ENCODE measurements at regions not wholly inside any gene's neighbourhood (a gene's known extent, or its start where the extent isn't known, plus 50 kb on each side); places are given as distances from the start of the nearest gene placed in this dataset.

GRCh38 chr2:192267484-192267883 lies 72.8 kb upstream of the TMEFF2 start:
- POLR2A ChIA-PET (ENCODE audit: low non-redundant PET) = interaction anchor here (0.6 kb wide), 1 partner anchor 1487 kb away, joined by 6 read pairs; no protein-coding TSS in a partner anchor
- TF ChIP-seq EZH2 (IDR thresholded peaks at IDR 0.05; ENCODE audit: borderline replicate concordance, low read depth, low read length, poor library complexity, severe bottlenecking) = no peak
- no peak for TF ChIP-seq CTCF (conservative IDR thresholded peaks at IDR 0.05; ENCODE audit: low read depth, low read length)
- H3K4me3 ChIP-seq (ENCODE audit: low read depth, low read length, poor library complexity, severe bottlenecking) = no peak overlapping the region
- H3K36me3 ChIP-seq (ENCODE audit: insufficient read depth, low read length, poor library complexity, severe bottlenecking) = no peaks in the 10 kb centered on the region
- BruUV-seq (replicated peaks) = no TSS peak
- no peaks in the 10 kb centered on the region for H3K27me3 ChIP-seq (replicated peaks; ENCODE audit: insufficient read depth, low read depth, low read length, poor library complexity)
- DNase-seq (ENCODE audit: low spot score) = peak; percentile 82
- H3K4me1 ChIP-seq (ENCODE audit: insufficient read depth, low read length, poor library complexity, severe bottlenecking) = peaks cover 15% of the 10 kb centered on the region
- intact Hi-C loops (cut with micrococcal nuclease; ENCODE audit: unreplicated experiment) = no loop called here
- CTCF ChIA-PET = no interaction called here
- peak overlapping the region; percentile 52 for H3K27ac ChIP-seq (ENCODE audit: low read depth, low read length, poor library complexity, severe bottlenecking)
- H3K9me3 ChIP-seq (ENCODE audit: low read depth, low read length, poor library complexity, severe bottlenecking) = no peaks in the 10 kb centered on the region

- H3K27me3 ChIP-seq (replicated peaks; ENCODE audit: insufficient read depth, low read depth, low read length, poor library complexity) = no peaks in the 10 kb centered on the region
- intact Hi-C loops (cut with micrococcal nuclease; ENCODE audit: unreplicated experiment) = no loop called here
- no peak for TF ChIP-seq CTCF (conservative IDR thresholded peaks at IDR 0.05; ENCODE audit: low read depth, low read length)
- no peak for TF ChIP-seq EZH2 (IDR thresholded peaks at IDR 0.05; ENCODE audit: borderline replicate concordance, low read depth, low read length, poor library complexity, severe bottlenecking)
- no peak for DNase-seq (ENCODE audit: low spot score)
- H3K4me3 ChIP-seq (ENCODE audit: low read depth, low read length, poor library complexity, severe bottlenecking) = no peak overlapping the region
- H3K36me3 ChIP-seq (ENCODE audit: insufficient read depth, low read length, poor library complexity, severe bottlenecking) = no peaks in the 10 kb centered on the region
- ChIA-PET CTCF (no interaction called here), POLR2A (ENCODE audit: low non-redundant PET) (no interaction called here)
- BruUV-seq (replicated peaks) = no TSS peak
- H3K4me1 ChIP-seq (ENCODE audit: insufficient read depth, low read length, poor library complexity, severe bottlenecking) = peaks cover 15% of the 10 kb centered on the region
- H3K27ac ChIP-seq (ENCODE audit: low read depth, low read length, poor library complexity, severe bottlenecking) = no peak overlapping the region
- no peaks in the 10 kb centered on the region for H3K9me3 ChIP-seq (ENCODE audit: low read depth, low read length, poor library complexity, severe bottlenecking)
Observed at GRCh38 chr2:192265751-192266150, 71.0 kb upstream of the TMEFF2 start.

GRCh38 chr2:192254444-192254843 lies 59.7 kb upstream of the TMEFF2 start:
- DNase-seq (ENCODE audit: low spot score) = peak; percentile 88
- Histone ChIP-seq H3K27me3 (replicated peaks; ENCODE audit: insufficient read depth, low read depth, low read length, poor library complexity) (no peaks in the 10 kb centered on the region), H3K4me3 (ENCODE audit: low read depth, low read length, poor library complexity, severe bottlenecking) (no peak overlapping the region), H3K4me1 (ENCODE audit: insufficient read depth, low read length, poor library complexity, severe bottlenecking) (peaks cover 32% of the 10 kb centered on the region), H3K36me3 (ENCODE audit: insufficient read depth, low read length, poor library complexity, severe bottlenecking) (no peaks in the 10 kb centered on the region), H3K27ac (ENCODE audit: low read depth, low read length, poor library complexity, severe bottlenecking) (peak overlapping the region; percentile 4), H3K9me3 (ENCODE audit: low read depth, low read length, poor library complexity, severe bottlenecking) (no peaks in the 10 kb centered on the region)
- ChIA-PET CTCF (no interaction called here), POLR2A (ENCODE audit: low non-redundant PET) (no interaction called here)
- TF ChIP-seq EZH2 (IDR thresholded peaks at IDR 0.05; ENCODE audit: borderline replicate concordance, low read depth, low read length, poor library complexity, severe bottlenecking) (no peak), CTCF (conservative IDR thresholded peaks at IDR 0.05; ENCODE audit: low read depth, low read length) (no peak)
- no TSS peak for BruUV-seq (replicated peaks)
- intact Hi-C loops (cut with micrococcal nuclease; ENCODE audit: unreplicated experiment) = no loop called here
